Stimulated activated CD4-positive, alpha-beta T cell treated with anti-CD3 and anti-CD28 coated beads, Interleukin-12 subunit alpha, Interleukin-12 subunit beta, amount 100 ng/mL, for 24 hours (primary cell): ENCODE measurements at regions not wholly inside any gene's neighbourhood (a gene's known extent, or its start where the extent isn't known, plus 50 kb on each side); places are given as distances from the start of the nearest gene placed in this dataset.
"Not testable (repeated sequence)": the region's sequence is repeated elsewhere in the genome, so short reads cannot be mapped to it uniquely, and the experiment has no call there.

ENCODE experiments used
- DNase-seq, 2 experiments: peaks; one replicate each; pipeline ENCODE4 v3.0.0-alpha.2; 2020; ENCODE audit warnings: low read depth in 2 of 2

DNA sequence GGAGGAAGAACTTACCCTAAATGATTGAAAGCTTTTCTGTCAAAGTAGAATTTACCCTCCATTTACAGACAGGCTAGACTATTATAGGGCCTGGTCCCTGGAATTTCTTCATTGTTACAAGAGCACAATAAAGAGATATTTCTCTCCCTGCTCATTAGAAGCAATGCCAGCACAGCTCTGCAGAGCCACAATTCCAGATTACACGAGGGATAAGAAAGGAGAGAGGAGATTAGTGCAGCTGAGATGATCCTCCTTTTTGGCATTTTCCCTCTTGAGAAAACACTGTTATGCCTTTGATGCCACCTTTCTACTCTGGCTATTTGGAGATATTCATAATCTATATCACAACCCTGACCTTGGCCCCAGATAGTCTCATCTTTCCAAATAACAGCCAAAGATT lies 1119.5 kb upstream of the TMPRSS15 start:
- DNase-seq: no peak

DNA sequence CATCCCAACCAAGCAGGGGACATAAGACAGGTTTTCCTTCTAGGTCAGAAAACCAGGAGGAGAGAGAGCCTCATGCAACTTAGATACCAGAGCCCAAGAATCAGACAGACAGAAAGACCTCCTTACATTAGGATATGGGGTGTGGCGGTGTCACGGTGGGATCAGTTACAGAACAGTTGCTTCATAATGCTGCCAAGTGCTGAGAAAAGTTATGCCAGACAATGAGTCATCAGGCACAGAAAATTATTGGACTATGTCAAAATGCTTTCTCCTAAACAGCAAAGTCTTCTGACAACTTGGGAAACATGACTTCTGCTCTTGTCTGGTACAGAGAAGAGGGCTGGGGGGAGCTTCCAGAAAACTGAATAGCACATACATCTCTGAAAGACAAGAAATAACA lies 1120.2 kb upstream of the TMPRSS15 start:
- no peak for DNase-seq

DNA sequence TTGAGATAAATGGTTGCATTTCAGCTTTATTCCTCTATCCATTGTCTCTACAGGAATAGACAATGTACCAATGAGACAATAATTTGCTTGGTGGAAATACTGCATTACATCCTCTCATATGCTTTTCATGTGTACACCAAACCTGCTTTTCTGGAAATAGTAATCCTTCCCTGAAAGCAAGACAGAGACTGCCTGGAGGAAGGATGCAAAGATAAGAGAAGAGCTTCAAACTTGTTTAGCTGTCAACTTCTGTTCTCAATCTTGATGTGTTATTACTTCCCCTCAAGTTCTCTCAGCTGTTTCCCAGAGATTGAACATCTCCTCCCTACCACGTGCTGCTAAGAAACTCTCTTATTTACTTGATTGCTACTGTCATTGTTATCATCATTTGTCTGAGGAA lies 1125.4 kb upstream of the TMPRSS15 start:
- DNase-seq: no peak

DNA sequence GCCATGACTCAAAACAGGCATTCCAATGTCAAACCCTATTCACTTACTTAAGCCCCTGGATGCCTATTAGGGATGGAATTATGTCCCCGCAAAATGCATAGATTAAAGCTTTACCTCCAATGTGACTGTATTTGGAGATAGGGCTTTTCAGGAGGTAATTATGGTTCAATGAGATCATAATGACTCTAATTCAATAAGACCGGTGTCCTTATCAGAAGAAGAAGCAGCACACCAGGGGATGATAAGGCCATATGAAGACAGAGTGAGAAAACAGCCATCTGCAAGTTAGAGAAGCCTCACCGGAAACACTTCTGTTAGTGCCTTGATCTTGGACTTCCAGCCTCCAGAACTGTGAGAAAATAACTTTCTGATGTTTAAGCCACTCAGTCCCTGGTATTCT lies 1131.8 kb upstream of the TMPRSS15 start:
- no peak for DNase-seq

DNA sequence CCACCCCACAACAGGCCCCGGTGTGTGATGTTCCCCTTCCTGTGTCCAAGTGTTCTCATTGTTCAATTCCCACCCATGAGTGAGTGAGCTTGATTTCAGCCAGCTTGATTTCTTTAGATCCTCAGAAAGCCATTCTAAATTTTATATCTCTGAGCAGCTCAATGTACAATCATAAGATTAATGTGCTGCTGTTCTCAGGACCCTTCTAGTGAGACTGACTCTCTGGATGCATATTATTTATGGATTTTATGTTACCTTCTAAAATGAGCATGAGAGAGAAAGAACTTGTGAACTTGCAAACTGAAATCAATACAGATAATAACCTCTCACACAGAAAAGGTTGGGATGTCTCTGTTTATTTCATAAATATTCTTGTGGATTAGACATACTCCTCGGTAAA lies 1133.5 kb upstream of the TMPRSS15 start:
- DNase-seq: no peak

DNA sequence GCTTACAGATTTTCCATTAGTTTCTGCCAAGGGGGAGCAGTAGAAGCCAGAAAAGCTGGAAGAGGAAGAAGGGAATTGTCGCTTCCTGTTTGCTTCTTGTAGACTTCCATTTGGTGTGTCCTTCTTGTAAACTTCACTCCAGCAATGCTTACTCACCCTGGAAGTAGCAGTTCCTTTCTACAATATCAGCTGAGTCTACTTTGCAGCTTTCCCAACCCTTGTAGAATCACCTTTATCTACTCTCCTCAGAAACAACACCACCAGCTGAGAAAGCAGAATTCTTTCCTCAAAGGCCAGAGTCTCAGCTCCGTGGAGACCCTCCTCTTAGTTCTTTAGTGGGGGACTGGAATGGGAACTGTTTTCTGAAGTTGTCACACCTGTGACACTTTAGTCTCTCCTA lies 1136.7 kb upstream of the TMPRSS15 start:
- DNase-seq: no peak

DNA sequence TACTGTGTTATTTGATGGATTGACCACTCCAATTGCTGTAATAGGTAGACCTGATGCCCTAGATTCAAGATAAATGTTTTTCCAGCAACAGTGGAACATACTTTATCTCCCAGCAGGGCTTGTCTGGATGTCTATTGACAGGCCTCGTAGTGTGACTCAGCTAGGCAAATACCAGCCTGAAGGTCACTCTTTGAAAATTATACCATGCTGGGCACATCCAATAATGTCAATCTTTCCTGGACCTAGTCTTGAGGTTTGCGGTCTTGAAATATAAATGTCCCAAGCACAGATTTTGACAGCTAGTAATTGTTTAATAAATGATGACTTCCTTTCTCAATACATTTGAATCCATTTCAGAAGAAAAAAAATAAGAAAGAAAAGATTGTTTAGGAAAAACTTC lies 1138.0 kb upstream of the TMPRSS15 start:
- DNase-seq: no peak

DNA sequence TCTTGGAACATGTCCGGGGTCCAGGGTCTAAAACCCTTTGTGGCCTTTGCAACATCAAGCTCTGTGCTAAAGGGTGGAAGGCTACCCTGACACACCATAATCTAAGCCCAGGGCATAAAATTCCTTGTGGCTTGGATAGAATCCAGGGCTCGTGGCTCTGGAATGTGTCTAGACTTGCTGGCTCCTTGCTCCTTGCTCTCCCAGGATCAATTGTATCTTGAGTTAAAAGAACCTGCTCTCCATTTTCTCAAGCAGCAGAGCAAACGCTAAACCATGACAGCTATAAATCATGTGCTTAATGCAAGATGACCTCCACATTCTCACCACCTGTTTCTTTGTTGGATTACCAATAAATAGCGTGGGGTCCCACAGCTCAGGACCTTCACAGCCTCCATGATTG lies 1140.9 kb upstream of the TMPRSS15 start:
- not testable (repeated sequence) for DNase-seq

DNA sequence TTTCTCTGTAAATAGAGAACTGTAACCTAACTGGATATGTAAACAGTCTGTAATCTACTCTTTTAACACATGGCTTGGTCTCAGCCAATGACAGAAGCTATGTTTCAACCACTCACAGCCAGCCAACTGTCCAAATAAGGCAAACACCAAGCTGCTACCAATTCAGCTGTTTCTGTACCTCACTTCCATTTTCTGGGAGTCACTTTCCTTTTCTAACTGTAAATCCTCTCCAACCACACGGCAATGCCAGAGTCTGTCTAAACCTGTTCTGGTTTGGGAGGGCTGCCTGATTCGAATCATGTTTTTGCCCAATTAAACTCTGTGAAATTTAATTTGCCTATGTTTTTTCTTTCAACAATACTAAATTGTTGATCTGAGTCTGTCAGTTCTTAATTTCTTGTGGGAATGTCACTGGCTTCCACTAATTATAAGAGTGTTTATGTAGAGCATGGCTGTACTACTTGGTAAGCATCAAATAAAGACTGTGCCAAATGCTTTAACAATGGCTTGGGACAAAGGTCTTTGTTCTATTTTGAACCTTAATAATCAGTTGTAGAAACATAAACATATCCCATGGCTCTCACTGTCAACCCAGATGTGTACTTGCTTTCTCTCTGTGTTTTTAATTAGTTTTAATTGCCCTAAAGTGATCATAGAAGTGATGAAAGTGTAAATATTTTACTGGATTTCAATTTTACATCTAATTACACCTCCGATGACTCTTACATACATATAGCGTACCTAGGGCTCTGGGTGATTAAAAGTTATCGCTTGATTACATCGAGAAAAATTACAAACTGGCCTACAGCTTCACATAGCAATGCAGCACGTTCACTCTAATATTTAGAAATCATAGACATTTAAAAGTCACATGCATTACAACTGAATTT lies 1144.6 kb upstream of the TMPRSS15 start:
- DNase-seq: no peak

DNA sequence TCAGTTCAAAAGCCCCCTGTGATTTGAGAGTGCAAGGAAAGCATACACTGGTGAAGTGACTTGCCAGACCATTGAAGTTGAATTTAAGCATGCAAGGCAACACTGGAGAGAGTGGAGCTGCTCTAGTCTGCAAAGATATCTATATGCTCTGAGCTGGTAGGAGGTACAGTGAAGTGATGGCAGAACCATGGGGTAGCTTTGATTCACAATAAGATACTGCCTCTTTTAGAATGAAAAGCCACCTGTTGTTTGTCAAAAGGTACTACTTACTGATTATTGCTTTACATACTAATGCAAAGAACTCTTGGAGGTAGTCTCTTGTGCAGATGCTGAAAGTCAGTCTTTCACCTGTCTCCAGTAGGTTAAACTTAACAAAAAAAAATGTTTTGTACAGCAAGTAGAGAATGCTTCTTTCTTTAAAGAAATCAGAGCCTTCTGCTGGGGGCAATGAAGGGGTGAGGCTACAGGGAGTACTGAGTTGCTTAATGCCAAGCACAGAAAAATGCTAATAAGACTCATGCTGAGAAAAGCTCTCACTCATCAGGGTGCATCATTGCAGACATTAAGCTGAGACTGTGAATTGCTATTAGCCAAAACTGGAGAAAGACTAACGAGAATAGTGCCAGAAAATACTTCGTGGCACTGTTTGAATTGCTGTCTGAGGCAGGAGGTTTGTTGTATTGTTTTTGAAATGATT lies 1150.5 kb upstream of the TMPRSS15 start:
- no peak for DNase-seq

DNA sequence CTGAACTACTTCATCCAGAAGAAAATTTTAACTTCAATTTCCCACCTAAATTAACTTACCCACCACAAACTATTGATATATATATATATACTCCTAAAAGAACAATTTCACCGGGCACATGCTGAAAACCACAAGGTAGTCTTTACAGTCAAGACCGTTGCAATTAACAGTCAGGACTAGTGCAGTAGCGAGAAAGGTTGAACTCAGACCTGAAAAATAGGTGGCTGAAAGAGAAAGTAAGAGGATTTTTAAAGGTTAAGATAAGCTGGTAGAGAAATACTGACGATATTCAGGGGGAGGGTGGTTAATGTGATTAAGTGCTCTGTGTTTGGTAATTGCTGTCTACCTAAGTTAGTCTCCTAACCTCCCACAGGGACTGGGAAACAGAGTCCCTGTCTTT lies 1153.5 kb upstream of the TMPRSS15 start:
- DNase-seq: no peak

DNA sequence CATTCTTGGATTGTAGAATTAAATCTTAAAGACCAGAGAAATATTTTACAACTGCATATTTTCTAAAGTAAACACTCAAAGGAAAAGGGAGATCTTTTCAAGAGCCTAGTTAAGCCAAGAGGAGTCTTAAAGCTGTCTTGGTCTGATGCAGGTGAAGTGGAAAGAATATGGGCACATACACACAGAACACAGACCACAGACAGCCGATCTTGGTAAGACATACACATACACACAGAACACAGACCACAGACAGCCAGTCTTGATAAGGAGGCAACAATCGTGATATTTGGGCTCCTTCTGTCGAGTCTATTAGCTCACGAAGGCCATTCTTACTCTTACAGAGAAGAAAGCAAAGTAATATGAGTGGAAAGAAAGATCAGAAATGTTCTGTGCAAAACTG lies 1153.9 kb upstream of the TMPRSS15 start:
- DNase-seq: no peak

DNA sequence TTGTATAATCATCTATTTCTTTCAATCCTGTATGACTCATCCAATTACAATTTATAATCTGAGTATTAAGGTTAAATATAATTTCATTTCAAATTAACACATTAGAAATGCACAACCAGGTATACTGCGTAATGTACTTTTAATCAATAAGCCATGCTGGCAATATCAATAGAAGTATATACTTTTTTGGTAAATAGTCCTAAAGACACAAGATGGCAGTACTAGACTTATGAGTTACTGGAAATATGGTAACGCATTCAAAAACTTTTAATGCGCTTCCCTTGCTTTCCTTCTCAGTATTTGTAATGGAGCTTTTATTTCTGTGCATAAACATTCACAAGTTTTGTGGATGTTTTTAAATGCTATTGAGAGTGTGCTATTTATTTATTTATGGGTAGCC lies 1162.0 kb upstream of the TMPRSS15 start:
- DNase-seq: no peak

DNA sequence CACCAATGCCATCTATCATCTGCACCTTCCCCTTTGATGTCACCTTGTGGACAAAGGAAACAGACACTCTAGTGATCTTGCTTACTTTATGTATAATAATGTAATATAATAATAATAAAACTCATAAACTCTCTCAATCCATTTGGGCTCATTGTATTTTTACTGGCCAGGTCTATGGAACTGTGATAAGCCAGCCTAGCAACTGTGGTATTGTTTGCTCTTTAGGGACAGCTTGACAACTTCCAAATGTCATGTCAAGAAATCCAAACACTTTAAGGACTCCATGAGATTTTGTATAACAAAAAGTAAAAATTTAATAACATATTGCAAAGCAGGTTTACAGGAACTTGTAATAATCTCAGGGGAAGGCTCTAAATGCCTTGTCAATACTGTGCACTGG lies 1163.4 kb upstream of the TMPRSS15 start:
- no peak for DNase-seq

DNA sequence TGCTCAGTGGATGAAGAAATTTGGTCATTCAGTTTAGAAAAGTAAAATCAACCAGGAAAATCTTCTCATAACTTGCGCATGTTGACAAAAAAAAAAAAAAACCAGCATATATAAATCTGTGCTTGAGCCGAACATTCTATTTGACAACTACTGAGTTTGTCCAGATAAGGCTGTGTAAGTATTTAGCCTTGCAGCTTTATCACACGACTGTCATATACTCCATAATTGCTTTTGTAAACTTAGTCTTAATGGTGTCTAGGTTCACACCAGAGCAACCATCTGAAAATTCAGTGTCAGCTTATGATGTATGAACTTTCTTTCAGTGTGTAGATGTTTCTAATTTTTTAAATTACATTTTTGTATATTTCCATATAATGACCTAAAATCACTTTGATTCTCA lies 1173.8 kb upstream of the TMPRSS15 start:
- DNase-seq: no peak

DNA sequence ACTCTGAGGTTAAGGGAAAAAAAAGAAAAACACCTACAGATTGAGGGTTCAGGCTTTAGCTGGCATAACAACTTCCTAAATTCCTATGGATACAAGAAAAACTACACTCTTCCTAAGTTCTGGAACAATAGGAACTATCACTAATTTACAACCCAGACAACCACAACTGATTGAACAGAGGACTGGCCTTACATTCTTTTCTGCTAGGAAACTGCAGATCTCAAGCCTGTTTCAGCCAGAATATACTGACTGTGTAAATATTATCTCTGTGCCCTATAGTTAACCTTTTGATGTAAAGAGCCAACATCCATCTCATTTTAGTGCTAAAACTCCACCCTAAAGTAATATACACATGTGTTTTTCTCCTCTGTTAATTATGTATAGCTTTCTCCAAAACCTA lies 1186.5 kb upstream of the TMPRSS15 start:
- DNase-seq: no peak

DNA sequence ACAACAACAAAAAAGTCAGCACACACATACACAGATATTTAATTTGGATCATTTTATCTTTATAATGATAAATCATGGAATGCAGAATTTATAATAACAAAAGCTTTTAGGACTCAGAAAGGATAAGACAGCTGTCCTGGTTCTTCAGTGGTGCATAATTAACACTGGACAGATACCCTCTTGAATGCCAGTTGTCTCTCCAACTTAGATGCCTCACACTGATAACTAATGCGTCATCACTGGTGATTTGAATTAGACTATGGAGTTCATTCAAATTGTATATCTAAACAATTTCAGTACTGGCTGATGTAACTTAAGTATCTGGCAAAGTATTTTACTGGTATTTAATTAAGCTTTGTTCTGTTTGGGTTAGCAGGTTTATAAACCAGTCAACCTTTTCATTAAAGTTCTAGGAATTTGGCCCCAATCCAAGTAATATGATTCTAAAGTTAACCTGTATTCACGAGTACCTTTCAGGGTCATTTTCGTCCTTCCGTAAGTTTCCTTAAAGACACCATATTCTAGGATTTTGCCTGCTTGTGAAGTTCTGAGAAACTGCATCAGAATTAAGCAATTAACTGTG lies 1199.5 kb upstream of the TMPRSS15 start:
- no peak for DNase-seq

DNA sequence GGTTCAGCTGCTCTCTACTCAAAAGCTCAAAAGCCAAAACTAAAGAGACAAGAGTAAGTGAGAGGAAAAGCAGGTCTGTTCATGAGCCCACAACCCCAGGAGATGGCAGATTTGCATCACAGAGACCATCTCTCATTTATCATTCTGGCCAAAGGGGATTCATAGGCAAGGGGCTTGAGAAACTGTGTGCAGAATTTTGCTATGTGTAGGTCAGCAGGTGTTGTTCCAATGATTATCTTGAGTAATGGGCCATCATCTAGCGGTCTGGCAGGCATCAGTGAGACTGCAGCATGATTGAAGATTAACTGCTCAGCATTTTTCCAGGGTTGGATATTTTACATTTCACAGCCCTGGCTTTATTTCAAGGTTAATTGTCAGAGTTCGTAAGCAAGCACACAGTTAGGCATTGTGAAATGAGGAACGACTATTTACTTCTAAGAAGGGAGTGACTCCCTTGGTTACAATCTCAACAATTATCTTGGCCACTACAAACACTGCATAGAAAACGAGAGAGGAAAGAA lies 1204.6 kb upstream of the TMPRSS15 start:
- no peak for DNase-seq

DNA sequence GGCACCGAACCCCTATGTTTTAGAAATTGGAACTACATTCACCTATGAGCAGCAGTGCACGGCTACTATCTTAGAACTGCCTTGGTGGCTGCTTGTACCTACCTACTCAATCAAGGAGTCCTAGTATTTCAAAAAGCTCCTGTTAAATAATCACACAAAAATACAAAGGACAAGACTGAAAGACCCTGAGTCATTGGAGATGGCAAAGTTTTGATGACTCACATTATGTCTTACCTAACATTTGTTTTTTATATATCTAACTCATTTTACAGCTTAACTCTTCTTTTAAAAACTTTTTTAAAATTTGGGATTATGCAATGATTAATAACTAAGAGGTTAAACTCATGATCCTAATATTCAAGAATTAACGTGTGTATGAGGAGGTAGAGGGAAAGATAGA lies 1206.0 kb upstream of the TMPRSS15 start:
- DNase-seq: no peak

DNA sequence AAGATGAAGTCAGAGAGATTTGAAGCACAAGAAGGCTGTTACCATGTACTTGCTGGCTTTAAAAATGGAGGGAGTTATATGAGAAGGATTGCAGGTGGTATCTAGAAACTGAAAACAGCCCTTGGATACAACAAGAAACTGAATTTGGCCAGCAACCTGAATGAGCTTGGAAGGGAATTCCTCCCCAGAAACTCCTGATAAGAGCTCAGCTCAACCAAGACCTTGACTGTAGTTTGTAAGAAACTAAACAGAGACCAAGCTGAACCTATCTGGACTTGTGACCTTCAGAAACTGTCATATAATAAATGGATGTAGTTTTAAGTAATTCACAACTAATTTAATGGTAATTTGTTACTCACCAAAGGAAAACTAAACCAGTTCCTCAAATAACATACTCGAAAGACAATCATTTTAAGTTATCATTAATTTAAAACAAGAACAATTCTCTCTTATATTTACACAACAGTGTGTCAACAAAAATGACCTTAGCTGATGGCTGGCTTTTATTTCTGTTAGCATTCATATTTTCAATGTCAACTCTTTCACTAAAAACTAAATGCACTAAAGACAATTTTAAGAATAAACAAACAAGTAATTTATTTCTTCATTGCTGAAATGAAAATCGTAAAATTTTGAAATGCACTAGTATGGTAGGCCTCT lies 1218.4 kb upstream of the TMPRSS15 start:
- no peak for DNase-seq

DNA sequence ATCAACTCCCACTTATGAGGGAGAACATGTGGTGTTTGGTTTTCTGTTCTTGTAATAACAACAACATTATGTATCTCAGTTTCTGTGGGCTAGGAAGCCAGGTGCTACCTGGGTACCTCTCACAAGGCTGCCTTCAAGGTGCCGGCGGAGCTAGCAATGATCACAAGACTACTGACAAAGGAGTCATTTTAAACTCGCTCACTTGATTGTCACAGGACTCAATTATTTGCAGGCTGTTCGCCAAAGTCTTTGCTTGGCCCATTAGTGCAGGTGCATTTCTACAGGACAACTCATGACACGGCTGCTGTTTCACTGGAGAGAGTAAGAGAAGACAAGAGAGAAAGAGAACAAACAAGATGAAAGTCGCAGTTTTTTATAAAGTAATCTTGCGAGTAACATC lies 1237.4 kb upstream of the TMPRSS15 start:
- DNase-seq: no peak

DNA sequence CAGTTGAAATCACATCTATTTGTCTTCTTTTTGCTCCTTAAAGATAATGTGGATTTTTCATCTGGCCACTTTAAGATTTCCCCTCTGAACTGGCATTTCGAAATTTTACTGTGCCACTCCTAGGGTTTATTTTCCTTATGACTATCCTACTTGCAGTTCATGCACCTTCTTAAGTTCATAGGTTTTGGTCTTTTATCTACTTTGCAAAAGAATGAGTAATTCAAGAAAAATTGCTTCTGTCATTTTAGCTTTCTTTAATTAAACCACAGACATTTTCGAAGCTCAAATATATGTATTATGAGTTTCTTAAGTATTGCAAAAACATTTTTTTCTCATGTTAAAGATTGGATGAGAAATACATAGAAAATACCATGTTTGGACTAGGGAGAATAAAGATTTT lies 1244.8 kb upstream of the TMPRSS15 start:
- no peak for DNase-seq
